Hepatocyte (in vitro differentiated cells): ENCODE measurements at regions not wholly inside any gene's neighbourhood (a gene's known extent, or its start where the extent isn't known, plus 50 kb on each side); places are given as distances from the start of the nearest gene placed in this dataset.

Experiments used
- EZH2 ChIP-seq: fragments of 200-600 bp; sonication (generic); IDR thresholded peaks from 2 replicates; pipeline ENCODE4 v1.6.1; 2016; ENCODE audit warnings: antibody characterized with exemption, mild to moderate bottlenecking, borderline replicate concordance
- TF ChIP-seq, protein P1 (sequence below): fragments of 200-600 bp; sonication (generic); IDR thresholded peaks from 2 replicates; pipeline ENCODE4 v1.5.1; 2016; ENCODE audit warnings: antibody characterized with exemption, mild to moderate bottlenecking; ENCODE audit not compliant: poor library complexity

DNA sequence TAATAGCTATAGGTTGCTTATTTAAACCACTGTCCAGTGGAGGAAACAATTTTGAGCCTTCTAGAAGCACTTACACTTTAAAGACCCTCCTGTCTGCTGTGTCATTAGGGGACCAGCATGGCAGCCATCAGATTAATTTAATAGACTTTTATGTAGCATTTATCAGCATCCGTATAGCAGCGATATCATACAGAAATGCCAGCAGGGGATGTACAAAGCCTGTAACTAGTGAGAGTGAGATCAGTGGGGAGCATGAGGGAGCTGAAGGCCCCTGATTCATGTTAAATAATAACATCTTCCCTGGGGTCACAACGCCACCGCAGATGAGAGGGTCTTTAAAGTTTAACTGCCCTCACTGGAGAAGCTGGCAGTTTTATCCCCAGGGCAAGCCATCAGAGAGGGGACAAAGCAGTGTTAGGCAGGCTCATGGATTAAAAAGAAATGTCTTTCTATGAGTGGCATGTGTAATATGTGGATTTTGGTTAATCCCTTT is 144.7 kb downstream of the PDGFRA start:
- TF ChIP-seq, protein P1, sequence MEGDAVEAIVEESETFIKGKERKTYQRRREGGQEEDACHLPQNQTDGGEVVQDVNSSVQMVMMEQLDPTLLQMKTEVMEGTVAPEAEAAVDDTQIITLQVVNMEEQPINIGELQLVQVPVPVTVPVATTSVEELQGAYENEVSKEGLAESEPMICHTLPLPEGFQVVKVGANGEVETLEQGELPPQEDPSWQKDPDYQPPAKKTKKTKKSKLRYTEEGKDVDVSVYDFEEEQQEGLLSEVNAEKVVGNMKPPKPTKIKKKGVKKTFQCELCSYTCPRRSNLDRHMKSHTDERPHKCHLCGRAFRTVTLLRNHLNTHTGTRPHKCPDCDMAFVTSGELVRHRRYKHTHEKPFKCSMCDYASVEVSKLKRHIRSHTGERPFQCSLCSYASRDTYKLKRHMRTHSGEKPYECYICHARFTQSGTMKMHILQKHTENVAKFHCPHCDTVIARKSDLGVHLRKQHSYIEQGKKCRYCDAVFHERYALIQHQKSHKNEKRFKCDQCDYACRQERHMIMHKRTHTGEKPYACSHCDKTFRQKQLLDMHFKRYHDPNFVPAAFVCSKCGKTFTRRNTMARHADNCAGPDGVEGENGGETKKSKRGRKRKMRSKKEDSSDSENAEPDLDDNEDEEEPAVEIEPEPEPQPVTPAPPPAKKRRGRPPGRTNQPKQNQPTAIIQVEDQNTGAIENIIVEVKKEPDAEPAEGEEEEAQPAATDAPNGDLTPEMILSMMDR = no peak
- no peak for TF ChIP-seq EZH2
